ENCODE measurements at regions not wholly inside any gene's neighbourhood (a gene's known extent, or its start where the extent isn't known, plus 50 kb on each side); places are given as distances from the start of the nearest gene placed in this dataset.

GRCh38 chr13:71144883-71145282 lies 722.1 kb downstream of the DACH1 start:
- no peaks in the 10 kb centered on the region for H3K27me3 ChIP-seq (ENCODE audit: low read depth, low read length)
- H3K36me3 ChIP-seq (replicated peaks; ENCODE audit: low read depth, low read length): no peaks in the 10 kb centered on the region
- H3K27ac ChIP-seq (ENCODE audit: low read length): no peak overlapping the region
- no peak overlapping the region for H2AFZ ChIP-seq (ENCODE audit: low read depth, low read length)
- H3K4me1 ChIP-seq (ENCODE audit: low read length): no peaks in the 10 kb centered on the region
- H3K4me2 ChIP-seq (ENCODE audit: low read length): no peak overlapping the region
- no peaks in the 10 kb centered on the region for H3K9me3 ChIP-seq (ENCODE audit: insufficient read depth, low read length)
- no peaks in the 10 kb centered on the region for H3K79me2 ChIP-seq (ENCODE audit: low read length)
- no peaks in the 10 kb centered on the region for H4K20me1 ChIP-seq (ENCODE audit: insufficient read depth, low read length)
- no peak overlapping the region for H3K4me3 ChIP-seq (ENCODE audit: low read length)
- no peak overlapping the region for H3K9ac ChIP-seq (ENCODE audit: low read length)
- TF ChIP-seq EZH2phosphoT487 (IDR thresholded peaks at IDR 0.05; ENCODE audit: low read depth) (no peak), CTCF (IDR thresholded peaks at IDR 0.05; ENCODE audit: low read depth, low read length) (no peak)

- Histone ChIP-seq H3K4me1 (ENCODE audit: low read length) (no peaks in the 10 kb centered on the region), H3K4me3 (ENCODE audit: low read length) (no peak overlapping the region), H2AFZ (ENCODE audit: low read depth, low read length) (no peak overlapping the region), H3K79me2 (ENCODE audit: low read length) (no peaks in the 10 kb centered on the region), H3K27ac (ENCODE audit: low read length) (no peak overlapping the region), H3K27me3 (ENCODE audit: low read depth, low read length) (no peaks in the 10 kb centered on the region), H3K36me3 (replicated peaks; ENCODE audit: low read depth, low read length) (no peaks in the 10 kb centered on the region), H3K9me3 (ENCODE audit: insufficient read depth, low read length) (no peaks in the 10 kb centered on the region), H3K4me2 (ENCODE audit: low read length) (no peak overlapping the region), H3K9ac (ENCODE audit: low read length) (no peak overlapping the region), H4K20me1 (ENCODE audit: insufficient read depth, low read length) (no peaks in the 10 kb centered on the region)
- TF ChIP-seq CTCF (IDR thresholded peaks at IDR 0.05; ENCODE audit: low read depth, low read length) (no peak), EZH2phosphoT487 (IDR thresholded peaks at IDR 0.05; ENCODE audit: low read depth) (no peak)
Measured at GRCh38 chr13:71137101-71137500, 729.9 kb downstream of the DACH1 start.

- H3K9ac ChIP-seq (ENCODE audit: low read length): no peak overlapping the region
- no peak overlapping the region for H3K4me3 ChIP-seq (ENCODE audit: low read length)
- no peaks in the 10 kb centered on the region for H3K9me3 ChIP-seq (ENCODE audit: insufficient read depth, low read length)
- no peak overlapping the region for H3K4me2 ChIP-seq (ENCODE audit: low read length)
- no peaks in the 10 kb centered on the region for H3K4me1 ChIP-seq (ENCODE audit: low read length)
- no peak overlapping the region for H2AFZ ChIP-seq (ENCODE audit: low read depth, low read length)
- H3K27ac ChIP-seq (ENCODE audit: low read length): no peak overlapping the region
- TF ChIP-seq CTCF (IDR thresholded peaks at IDR 0.05; ENCODE audit: low read depth, low read length) (no peak), EZH2phosphoT487 (IDR thresholded peaks at IDR 0.05; ENCODE audit: low read depth) (no peak)
- no peaks in the 10 kb centered on the region for H3K79me2 ChIP-seq (ENCODE audit: low read length)
- no peaks in the 10 kb centered on the region for H4K20me1 ChIP-seq (ENCODE audit: insufficient read depth, low read length)
- no peaks in the 10 kb centered on the region for H3K27me3 ChIP-seq (ENCODE audit: low read depth, low read length)
- H3K36me3 ChIP-seq (replicated peaks; ENCODE audit: low read depth, low read length): no peaks in the 10 kb centered on the region
Measured at GRCh38 chr13:71124230-71124629, 742.8 kb downstream of the DACH1 start.

GRCh38 chr13:71118779-71119364 lies 748.1 kb downstream of the DACH1 start:
- no peaks in the 10 kb centered on the region for H3K36me3 ChIP-seq (replicated peaks; ENCODE audit: low read depth, low read length)
- no peaks in the 10 kb centered on the region for H3K27me3 ChIP-seq (ENCODE audit: low read depth, low read length)
- no peaks in the 10 kb centered on the region for H4K20me1 ChIP-seq (ENCODE audit: insufficient read depth, low read length)
- no peak overlapping the region for H3K4me2 ChIP-seq (ENCODE audit: low read length)
- H3K27ac ChIP-seq (ENCODE audit: low read length): no peak overlapping the region
- no peaks in the 10 kb centered on the region for H3K9me3 ChIP-seq (ENCODE audit: insufficient read depth, low read length)
- H2AFZ ChIP-seq (ENCODE audit: low read depth, low read length): no peak overlapping the region
- H3K4me1 ChIP-seq (ENCODE audit: low read length): peaks cover 3% of the 10 kb centered on the region; the same call in 1 of the 2 replicates
- no peak overlapping the region for H3K4me3 ChIP-seq (ENCODE audit: low read length)
- TF ChIP-seq EZH2phosphoT487 (IDR thresholded peaks at IDR 0.05; ENCODE audit: low read depth) (no peak), CTCF (IDR thresholded peaks at IDR 0.05; ENCODE audit: low read depth, low read length) (no peak)
- no peak overlapping the region for H3K9ac ChIP-seq (ENCODE audit: low read length)
- no peaks in the 10 kb centered on the region for H3K79me2 ChIP-seq (ENCODE audit: low read length)

Measured in OCI-LY3 (cell line).